Body of pancreas (tissue), 4 donors: ENCODE measurements at regions not wholly inside any gene's neighbourhood (a gene's known extent, or its start where the extent isn't known, plus 50 kb on each side); places are given as distances from the start of the nearest gene placed in this dataset.

Source experiments
- ATAC-seq: fragments of 150-250 bp; one replicate; pipeline ENCODE4 v1.9.1; 2016
- DNase-seq, 4 donors: peaks; one replicate each; pipeline ENCODE4 v3.0.0-alpha.2; 2019
- H3K27ac ChIP-seq, 4 donors: fragments of 200-600 bp; sonication (generic); 1 replicate in 3 of 4; 2 replicates in 1 of 4; pipeline versions ENCODE4 v1.5.1 to v1.6.1; 2016 to 2019; ENCODE audit warnings: mild to moderate bottlenecking in 1 of 4, mixed read lengths in 1 of 4, moderate library complexity in 1 of 4
- H3K27me3 ChIP-seq, 2 donors: fragments of 200-600 bp; sonication (generic); one replicate each; pipeline ENCODE4 v1.6.0; 2016; ENCODE audit warnings: mild to moderate bottlenecking in 1 of 2
- H3K36me3 ChIP-seq, 2 donors: fragments of 200-600 bp; sonication (generic); replicated peaks in 1 of 2; 2 replicates each; pipeline ENCODE4 v1.5.1; 2016; ENCODE audit warnings: low read depth in 2 of 2; ENCODE audit not compliant: insufficient read depth in 1 of 2
- H3K4me1 ChIP-seq: fragments of 200-600 bp; sonication (generic); one replicate; pipeline ENCODE4 v1.6.0; 2016
- H3K4me3 ChIP-seq, 2 donors: fragments of 200-600 bp; sonication (generic); 1 replicate in 1 of 2; 2 replicates in 1 of 2; pipeline ENCODE4 v1.5.1; 2016 to 2019
- H3K9me3 ChIP-seq, 3 donors: fragments of 200-600 bp; sonication (generic); 1 replicate in 2 of 3; 2 replicates in 1 of 3; pipeline ENCODE4 v1.5.1; 2016
- POLR2A ChIP-seq, 3 donors: fragments of 450-650 bp; IDR thresholded peaks; one replicate each; pipeline ENCODE4 v1.6.1; 2016; ENCODE audit warnings: antibody characterized with exemption in 3 of 3, mild to moderate bottlenecking in 2 of 3
- WGBS, 2 donors: methylation state at CpG; one replicate each; pipeline ENCODE4 v1.1.5; 2017; 5-methylcytosine and 5-hydroxymethylcytosine counted together
- intact Hi-C: fragments of 100-400 bp; cut with DNase I; formaldehyde crosslinking; loops from one replicate; pipeline ENCODE4 v1.15.1; 2023
- TF ChIP-seq, protein P1 (sequence below), 7 experiments: fragments of 450-650 bp in 4 of 7; fragments of 200-600 bp in 3 of 7; sonication (generic) in 3 of 7; IDR thresholded peaks; one replicate each; pipeline ENCODE4 v1.5.1; 2016 to 2019; ENCODE audit warnings: antibody characterized with exemption in 7 of 7

DNA sequence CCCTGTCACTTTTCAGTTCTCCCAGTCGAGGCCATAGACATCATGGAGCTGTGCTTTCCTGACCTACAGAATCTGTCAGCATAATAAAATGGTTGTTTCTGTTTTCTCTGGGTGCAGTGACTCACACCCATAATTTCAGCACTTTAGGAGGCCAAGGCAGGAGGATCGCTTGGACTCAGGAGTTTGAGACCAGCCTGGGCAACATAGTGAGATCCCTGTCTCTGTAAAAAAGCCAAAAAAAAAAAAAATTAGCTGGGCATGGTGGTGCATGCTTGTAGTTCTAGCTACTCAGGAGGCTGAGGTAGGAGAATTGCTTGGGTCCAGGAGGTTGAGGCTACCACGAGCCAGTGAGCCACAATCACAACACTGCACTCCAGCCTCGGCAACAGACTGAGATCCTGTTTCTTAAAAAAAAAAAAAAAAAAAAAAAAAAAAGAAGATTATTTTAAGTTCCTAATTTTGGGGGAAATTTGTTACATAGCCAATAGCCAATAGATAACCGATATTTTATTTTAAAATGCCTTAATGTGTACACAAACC lies 196.2 kb downstream of the ADSS2 start:
- H3K4me3 ChIP-seq = no peak overlapping the region
- WGBS, 2 donors = 75 to 92% methylated on average over 5 of the region's 5 CpGs
- no peak overlapping the region for H3K27ac ChIP-seq
- intact Hi-C loops = no loop called here
- no peaks in the 10 kb centered on the region for H3K4me1 ChIP-seq
- DNase-seq (no peak), ATAC-seq (no peak)
- no peaks in the 10 kb centered on the region for H3K36me3 ChIP-seq
- H3K27me3 ChIP-seq = no peaks in the 10 kb centered on the region
- TF ChIP-seq, protein P1, sequence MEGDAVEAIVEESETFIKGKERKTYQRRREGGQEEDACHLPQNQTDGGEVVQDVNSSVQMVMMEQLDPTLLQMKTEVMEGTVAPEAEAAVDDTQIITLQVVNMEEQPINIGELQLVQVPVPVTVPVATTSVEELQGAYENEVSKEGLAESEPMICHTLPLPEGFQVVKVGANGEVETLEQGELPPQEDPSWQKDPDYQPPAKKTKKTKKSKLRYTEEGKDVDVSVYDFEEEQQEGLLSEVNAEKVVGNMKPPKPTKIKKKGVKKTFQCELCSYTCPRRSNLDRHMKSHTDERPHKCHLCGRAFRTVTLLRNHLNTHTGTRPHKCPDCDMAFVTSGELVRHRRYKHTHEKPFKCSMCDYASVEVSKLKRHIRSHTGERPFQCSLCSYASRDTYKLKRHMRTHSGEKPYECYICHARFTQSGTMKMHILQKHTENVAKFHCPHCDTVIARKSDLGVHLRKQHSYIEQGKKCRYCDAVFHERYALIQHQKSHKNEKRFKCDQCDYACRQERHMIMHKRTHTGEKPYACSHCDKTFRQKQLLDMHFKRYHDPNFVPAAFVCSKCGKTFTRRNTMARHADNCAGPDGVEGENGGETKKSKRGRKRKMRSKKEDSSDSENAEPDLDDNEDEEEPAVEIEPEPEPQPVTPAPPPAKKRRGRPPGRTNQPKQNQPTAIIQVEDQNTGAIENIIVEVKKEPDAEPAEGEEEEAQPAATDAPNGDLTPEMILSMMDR (IDR thresholded peaks at IDR 0.05) = no peak
- no peak for TF ChIP-seq POLR2A (IDR thresholded peaks at IDR 0.05)
- no peaks in the 10 kb centered on the region for H3K9me3 ChIP-seq

DNA sequence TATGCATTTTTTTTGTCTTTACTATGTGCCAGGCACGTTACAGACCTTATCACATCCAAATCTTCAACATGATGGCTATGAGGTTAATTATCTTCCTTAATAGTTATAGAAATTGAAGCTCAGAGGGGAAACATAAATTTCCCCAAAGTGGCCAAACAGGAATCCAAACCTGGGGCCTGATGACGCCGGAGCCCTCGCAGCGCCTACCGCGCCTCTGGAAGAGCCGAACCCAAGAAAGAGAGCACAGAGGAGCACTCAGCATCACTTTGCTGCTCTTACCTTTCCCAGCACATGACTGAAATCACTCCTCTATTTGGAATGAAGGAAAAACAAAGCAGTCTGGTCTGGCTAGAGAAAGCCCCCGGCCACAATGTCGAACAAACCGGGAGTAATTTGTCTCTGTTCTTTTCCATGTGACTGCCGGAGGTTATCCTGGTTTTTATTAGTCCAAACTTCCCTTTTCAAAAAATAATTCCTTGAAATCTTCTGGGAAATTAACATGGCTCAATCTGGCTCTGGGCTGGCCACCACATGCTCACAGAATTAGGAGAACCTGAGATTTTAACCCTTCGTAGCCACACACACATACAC lies 195.5 kb downstream of the ADSS2 start:
- H3K27ac ChIP-seq = no peak overlapping the region
- no peak overlapping the region for H3K4me3 ChIP-seq
- ATAC-seq (no peak), DNase-seq (no peak)
- TF ChIP-seq POLR2A (IDR thresholded peaks at IDR 0.05) = no peak
- TF ChIP-seq, protein P1 (IDR thresholded peaks at IDR 0.05) = no peak
- H3K9me3 ChIP-seq = no peaks in the 10 kb centered on the region
- WGBS, 2 donors = 63 to 67% methylated on average over 13 of the region's 13 CpGs
- intact Hi-C loops = no loop called here
- no peaks in the 10 kb centered on the region for H3K27me3 ChIP-seq
- H3K36me3 ChIP-seq = no peaks in the 10 kb centered on the region
- H3K4me1 ChIP-seq = no peaks in the 10 kb centered on the region

DNA sequence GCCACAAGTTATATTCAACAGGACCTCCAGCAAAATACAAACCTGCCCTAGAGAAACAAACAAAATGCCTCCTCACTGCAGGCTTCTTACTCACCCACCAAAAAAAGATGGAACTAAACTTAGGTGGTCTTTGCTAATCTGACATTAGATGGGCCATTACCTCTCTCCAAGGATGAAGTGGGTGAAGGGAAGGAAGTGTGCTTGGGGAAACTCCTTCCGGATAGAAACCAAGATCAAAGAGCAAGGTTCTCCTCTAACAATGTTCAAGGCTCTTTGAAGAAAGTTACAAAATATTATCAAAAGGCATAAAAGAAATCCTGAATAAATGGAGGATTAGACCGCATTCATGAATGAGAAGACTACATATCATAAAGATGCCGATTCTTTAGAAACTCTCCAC lies 187.5 kb downstream of the ADSS2 start:
- H3K4me1 ChIP-seq = no peaks in the 10 kb centered on the region
- intact Hi-C loops = no loop called here

DNA sequence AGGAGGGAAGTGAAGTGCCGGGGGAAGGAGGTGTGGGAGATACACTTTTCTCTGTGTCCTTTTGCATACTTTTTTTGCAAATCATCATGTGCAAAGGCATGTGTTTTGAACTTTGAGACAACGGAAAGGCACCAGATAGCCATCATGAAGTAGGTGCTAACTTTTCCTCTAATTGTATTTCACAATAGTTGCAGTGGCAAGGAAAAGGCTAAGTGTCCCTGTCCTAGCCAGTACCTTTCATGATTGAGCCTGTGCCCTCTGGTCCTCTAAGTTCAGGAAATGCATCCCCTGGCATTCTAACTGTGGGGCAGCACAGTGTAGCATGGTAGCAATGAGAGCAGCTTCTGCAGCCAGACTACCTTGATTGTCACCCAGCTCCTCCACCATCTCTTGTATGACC lies 186.2 kb downstream of the ADSS2 start:
- H3K36me3 ChIP-seq = no peaks in the 10 kb centered on the region
- no peak overlapping the region for H3K4me3 ChIP-seq
- ATAC-seq (no peak), DNase-seq (no peak)
- H3K9me3 ChIP-seq = no peaks in the 10 kb centered on the region
- H3K4me1 ChIP-seq = no peaks in the 10 kb centered on the region
- no peak for TF ChIP-seq POLR2A (IDR thresholded peaks at IDR 0.05)
- TF ChIP-seq, protein P1 (IDR thresholded peaks at IDR 0.05) = no peak
- intact Hi-C loops = no loop called here
- no peak overlapping the region for H3K27ac ChIP-seq
- WGBS, 2 donors = 83 to 91% methylated on average over 2 of the region's 2 CpGs
- H3K27me3 ChIP-seq = no peaks in the 10 kb centered on the region

More for the DNA sequence above, 187.5 kb downstream of the ADSS2 start:
- DNase-seq = no peak
- Histone ChIP-seq H3K4me3 (no peak overlapping the region), H3K27me3 (no peaks in the 10 kb centered on the region), H3K9me3 (no peaks in the 10 kb centered on the region), H3K27ac (no peak overlapping the region), H3K36me3 (no peaks in the 10 kb centered on the region)
- TF ChIP-seq, protein P1 (IDR thresholded peaks at IDR 0.05) = no peak
- TF ChIP-seq POLR2A (IDR thresholded peaks at IDR 0.05) = no peak
- WGBS, 2 donors = 81 to 82% methylated on average over 3 of the region's 3 CpGs
- no peak for ATAC-seq

DNA sequence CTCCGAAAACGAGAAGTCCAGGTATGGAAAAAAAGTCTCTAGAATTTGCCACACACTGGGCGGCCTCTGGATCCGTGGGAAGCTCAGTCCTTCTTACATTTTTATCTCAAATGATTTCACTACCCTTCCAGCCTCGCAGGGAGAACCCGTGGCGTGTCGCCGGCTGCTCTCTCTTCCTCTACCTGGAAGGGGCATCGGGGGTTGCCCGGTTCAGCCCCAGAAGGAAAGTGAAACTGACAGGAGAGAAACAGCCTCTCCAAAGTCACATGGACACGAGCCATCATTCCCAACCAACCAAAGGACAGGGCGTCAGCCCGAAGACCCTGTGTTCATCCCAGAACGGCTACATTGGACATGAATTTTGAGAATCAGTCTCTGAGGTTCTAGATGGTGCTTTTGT lies 182.5 kb downstream of the ADSS2 start:
- no peak for TF ChIP-seq POLR2A (IDR thresholded peaks at IDR 0.05)
- TF ChIP-seq, protein P1 (IDR thresholded peaks at IDR 0.05) = no peak
- intact Hi-C loops = no loop called here

More for the DNA sequence above, 182.5 kb downstream of the ADSS2 start:
- H3K4me3 ChIP-seq = no peak overlapping the region
- no peaks in the 10 kb centered on the region for H3K36me3 ChIP-seq
- 79 to 81% methylated on average over 15 of the region's 15 CpGs for WGBS, 2 donors
- H3K4me1 ChIP-seq = no peaks in the 10 kb centered on the region
- H3K9me3 ChIP-seq = no peaks in the 10 kb centered on the region
- no peaks in the 10 kb centered on the region for H3K27me3 ChIP-seq
- H3K27ac ChIP-seq = no peak overlapping the region
- ATAC-seq = no peak
- DNase-seq = no peak
